Stimulated activated naive B cell treated with anti-CD40 and anti-IgM and Interleukin-4, amounts not matched to agents 10 μg/mL and 1 μg/mL and 100 μg/mL, for 72 hours (primary cell): ENCODE measurements at regions not wholly inside any gene's neighbourhood (a gene's known extent, or its start where the extent isn't known, plus 50 kb on each side); places are given as distances from the start of the nearest gene placed in this dataset.
"Not testable (repeated sequence)": the region's sequence is repeated elsewhere in the genome, so short reads cannot be mapped to it uniquely, and the experiment has no call there.

Experiments used
- ATAC-seq, 2 donors: fragments of 150-1000 bp; cut with Tn5 transposase; replicated peaks; 2 replicates each; pipeline ENCODE4 v1.10.0; 2021; ENCODE audit warnings: moderate library complexity in 1 of 2
- DNase-seq: peaks from one replicate; pipeline ENCODE4 v3.0.0; 2021
- H3K27ac Mint-ChIP-seq: one replicate; pipeline ENCODE4 v1.8.0; 2022; ENCODE audit warnings: mild to moderate bottlenecking, mixed read lengths
- H3K27me3 Mint-ChIP-seq, 2 donors: one replicate each; pipeline ENCODE4 v1.8.0; 2022; ENCODE audit warnings: mixed read lengths in 2 of 2
- H3K36me3 Mint-ChIP-seq, 2 donors: one replicate each; pipeline ENCODE4 v1.8.0; 2022; ENCODE audit warnings: mixed read lengths in 2 of 2, mild to moderate bottlenecking in 1 of 2
- H3K4me1 Mint-ChIP-seq, 2 donors: one replicate each; pipeline ENCODE4 v1.8.0; 2022; ENCODE audit warnings: mixed read lengths in 2 of 2, mild to moderate bottlenecking in 1 of 2
- H3K4me3 Mint-ChIP-seq, 2 donors: one replicate each; pipeline ENCODE4 v1.8.0; 2022; ENCODE audit warnings: mild to moderate bottlenecking in 2 of 2, mixed read lengths in 2 of 2, moderate library complexity in 1 of 2
- H3K9me3 Mint-ChIP-seq, 2 donors: one replicate each; pipeline ENCODE4 v1.8.0; 2022; ENCODE audit warnings: mixed read lengths in 2 of 2, mild to moderate bottlenecking in 1 of 2

DNA sequence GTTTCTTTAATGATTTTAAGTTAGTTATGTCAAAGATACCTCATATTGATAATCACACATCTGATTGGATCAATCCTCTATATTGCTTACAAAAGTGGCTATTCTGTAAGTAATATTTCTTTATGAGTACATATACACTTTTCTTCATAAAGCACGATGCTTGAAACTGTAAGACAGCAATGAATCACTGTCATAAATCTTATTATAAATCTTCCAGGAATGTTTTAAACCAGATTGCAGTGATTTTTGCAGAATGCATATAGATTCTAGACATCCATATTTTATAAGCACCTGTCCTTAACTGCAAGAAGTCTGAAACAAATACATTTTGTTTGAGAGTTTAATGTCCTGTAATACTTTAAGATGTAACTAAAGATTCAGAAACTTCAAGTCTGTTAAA, 367.0 kb upstream of the FANCL start:
- Mint-ChIP-seq H3K36me3 (no peaks in the 10 kb centered on the region), H3K9me3 (no peaks in the 10 kb centered on the region), H3K27ac (no peak overlapping the region), H3K27me3 (peaks cover 9 to 12% of the 10 kb centered on the region in 2 donors), H3K4me1 (peaks cover 0 to 5% of the 10 kb centered on the region in 2 donors), H3K4me3 (no peak overlapping the region)
- DNase-seq = no peak
- ATAC-seq = no peak

DNA sequence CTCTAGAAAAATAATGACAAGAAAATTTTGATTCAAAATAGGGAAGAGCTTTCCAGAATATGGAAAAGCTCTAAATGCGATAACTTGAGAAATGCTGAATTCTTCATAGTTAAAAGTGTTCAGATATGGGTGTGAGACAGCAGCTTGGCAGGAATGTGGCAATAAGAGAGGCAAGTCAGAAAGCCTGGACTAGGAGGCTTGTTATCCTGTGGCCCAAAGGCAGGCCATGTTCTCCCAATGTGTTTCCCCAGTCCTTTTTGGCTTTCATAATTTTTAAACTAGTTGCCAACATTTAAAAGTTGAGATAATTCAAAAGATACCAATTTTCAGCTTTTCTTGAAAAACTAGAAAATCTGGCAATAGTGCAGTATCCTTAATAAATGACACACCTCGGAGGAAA, 366.3 kb upstream of the FANCL start:
- peaks cover 9 to 12% of the 10 kb centered on the region in 2 donors for H3K27me3 Mint-ChIP-seq

DNA sequence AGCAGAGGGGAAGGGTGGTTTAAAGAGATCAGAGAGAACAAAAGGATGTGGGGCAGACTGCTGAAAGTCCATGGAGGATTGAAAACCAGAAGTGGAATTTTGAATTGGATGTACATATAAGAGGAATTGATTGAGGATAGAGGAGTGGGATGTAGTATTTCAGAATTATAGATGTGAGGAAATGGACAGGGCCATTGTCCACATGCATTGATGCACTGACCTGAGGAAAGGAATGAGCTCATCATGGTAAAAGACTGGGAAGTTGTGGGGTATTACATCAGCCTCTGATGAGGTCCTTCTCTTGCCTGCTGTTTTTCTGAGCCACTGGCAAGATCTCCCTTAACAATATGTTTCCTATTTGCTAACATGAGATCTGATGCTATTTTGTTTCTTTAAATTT, 365.7 kb upstream of the FANCL start:
- no peak for DNase-seq
- H3K4me1 Mint-ChIP-seq = peaks cover 0 to 5% of the 10 kb centered on the region in 2 donors

More for the DNA sequence above, 366.3 kb upstream of the FANCL start:
- H3K4me1 Mint-ChIP-seq = peaks cover 0 to 5% of the 10 kb centered on the region in 2 donors
- DNase-seq (no peak), ATAC-seq (no peak)
- no peaks in the 10 kb centered on the region for H3K36me3 Mint-ChIP-seq
- H3K27ac Mint-ChIP-seq = no peak overlapping the region
- no peak overlapping the region for H3K4me3 Mint-ChIP-seq
- no peaks in the 10 kb centered on the region for H3K9me3 Mint-ChIP-seq

DNA sequence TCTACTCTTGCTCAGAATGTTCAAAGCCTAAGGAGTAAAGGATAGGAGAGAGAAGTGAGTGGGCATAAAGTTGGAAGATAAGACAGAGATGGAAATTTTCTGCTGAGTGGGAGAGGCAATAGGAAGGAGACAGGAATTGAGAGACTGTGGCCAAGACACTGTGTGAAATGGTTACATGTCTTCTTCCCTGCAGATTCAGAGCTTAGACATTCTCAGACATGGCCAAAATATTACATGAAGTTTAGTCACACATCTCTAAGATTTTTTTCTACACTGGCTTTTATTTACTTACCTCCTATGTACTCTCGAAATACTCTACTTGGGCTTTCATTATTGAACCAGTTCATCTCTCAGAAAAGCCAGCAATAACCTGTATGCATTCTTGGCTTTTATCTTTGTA, 363.0 kb upstream of the FANCL start:
- Mint-ChIP-seq H3K36me3 (no peaks in the 10 kb centered on the region), H3K4me1 (peaks cover 0 to under 1% of the 10 kb centered on the region in 2 donors), H3K27ac (no peak overlapping the region), H3K4me3 (no peak overlapping the region), H3K9me3 (peaks cover 0 to under 1% of the 10 kb centered on the region in 2 donors), H3K27me3 (peaks cover 6 to 12% of the 10 kb centered on the region in 2 donors)
- DNase-seq (no peak), ATAC-seq (no peak)

More for the DNA sequence above, 365.7 kb upstream of the FANCL start:
- Mint-ChIP-seq H3K4me3 (no peak overlapping the region), H3K36me3 (no peaks in the 10 kb centered on the region), H3K27ac (no peak overlapping the region), H3K27me3 (peaks cover 9 to 12% of the 10 kb centered on the region in 2 donors), H3K9me3 (no peaks in the 10 kb centered on the region)
- ATAC-seq = no peak

DNA sequence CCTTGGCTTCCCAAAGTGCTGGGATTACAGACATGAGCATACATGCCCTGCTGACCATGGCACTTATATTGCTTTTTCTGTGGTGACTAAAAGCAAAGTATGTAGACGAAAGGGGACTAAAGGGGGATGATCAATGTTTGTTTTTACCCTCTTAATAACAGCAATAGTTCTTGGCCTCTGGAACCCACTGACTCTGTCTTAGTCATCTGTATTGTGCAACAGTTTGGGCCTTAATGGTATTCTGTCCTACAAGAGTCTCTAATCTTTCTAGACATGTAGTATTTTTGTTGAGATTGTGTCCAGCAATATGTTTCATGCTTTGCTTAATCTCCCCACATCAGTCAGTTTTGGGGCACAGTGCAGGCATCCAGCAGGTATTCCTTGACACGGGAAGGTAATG, 359.9 kb upstream of the FANCL start:
- no peaks in the 10 kb centered on the region for H3K36me3 Mint-ChIP-seq
- H3K9me3 Mint-ChIP-seq = peaks cover 0 to 2% of the 10 kb centered on the region in 2 donors
- H3K27me3 Mint-ChIP-seq = peaks cover 11 to 12% of the 10 kb centered on the region in 2 donors
- DNase-seq = no peak
- H3K4me3 Mint-ChIP-seq = no peak overlapping the region
- no peak overlapping the region for H3K27ac Mint-ChIP-seq
- no peak for ATAC-seq
- no peaks in the 10 kb centered on the region for H3K4me1 Mint-ChIP-seq

DNA sequence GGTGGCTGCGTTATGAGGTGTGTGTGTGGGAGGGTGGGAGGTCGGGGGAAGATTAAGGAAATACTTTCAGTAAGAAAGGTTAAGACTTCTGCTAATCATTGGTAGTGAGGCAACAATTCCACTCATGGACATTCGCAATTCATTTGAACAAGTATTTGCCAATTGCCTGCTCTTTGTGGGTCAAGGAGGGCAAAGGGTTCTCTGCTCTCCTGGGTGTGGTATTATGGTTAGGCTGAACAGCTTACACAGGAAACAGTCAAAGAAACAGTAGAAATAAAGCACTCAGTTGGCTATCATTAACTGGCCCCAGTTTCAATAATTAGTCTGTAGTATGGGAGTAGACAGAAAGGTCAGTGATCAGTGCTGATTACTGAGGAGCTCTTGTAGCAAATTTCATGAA, 357.0 kb upstream of the FANCL start:
- Mint-ChIP-seq H3K27me3 (peaks cover 0 to 6% of the 10 kb centered on the region in 2 donors), H3K9me3 (peaks cover 0 to 2% of the 10 kb centered on the region in 2 donors), H3K36me3 (no peaks in the 10 kb centered on the region), H3K4me3 (no peak overlapping the region), H3K27ac (no peak overlapping the region), H3K4me1 (no peaks in the 10 kb centered on the region)
- DNase-seq = no peak
- ATAC-seq = no peak

DNA sequence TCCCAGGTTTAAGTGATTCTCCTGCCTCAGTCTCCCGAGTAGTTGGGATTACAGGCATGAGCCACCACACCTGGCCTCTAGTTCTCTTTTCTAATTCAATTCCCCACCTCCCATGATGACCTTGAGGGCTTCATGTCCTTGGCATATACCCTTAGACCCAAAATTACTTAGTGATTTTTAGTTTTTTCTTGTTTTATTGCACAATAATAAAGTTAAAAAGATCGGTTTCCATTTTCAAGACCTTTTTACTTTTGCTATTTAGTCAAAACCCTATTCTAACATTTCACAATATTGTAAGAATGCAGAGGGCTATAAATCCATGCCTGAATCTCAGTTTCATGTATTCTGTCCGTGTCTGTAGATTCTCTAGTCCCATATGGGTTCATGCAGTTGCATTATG, 354.6 kb upstream of the FANCL start:
- Mint-ChIP-seq H3K4me1 (no peaks in the 10 kb centered on the region), H3K36me3 (no peaks in the 10 kb centered on the region), H3K4me3 (no peak overlapping the region), H3K27me3 (peaks cover 0 to 6% of the 10 kb centered on the region in 2 donors), H3K27ac (no peak overlapping the region), H3K9me3 (peaks cover 0 to 2% of the 10 kb centered on the region in 2 donors)
- DNase-seq (no peak), ATAC-seq (no peak)

DNA sequence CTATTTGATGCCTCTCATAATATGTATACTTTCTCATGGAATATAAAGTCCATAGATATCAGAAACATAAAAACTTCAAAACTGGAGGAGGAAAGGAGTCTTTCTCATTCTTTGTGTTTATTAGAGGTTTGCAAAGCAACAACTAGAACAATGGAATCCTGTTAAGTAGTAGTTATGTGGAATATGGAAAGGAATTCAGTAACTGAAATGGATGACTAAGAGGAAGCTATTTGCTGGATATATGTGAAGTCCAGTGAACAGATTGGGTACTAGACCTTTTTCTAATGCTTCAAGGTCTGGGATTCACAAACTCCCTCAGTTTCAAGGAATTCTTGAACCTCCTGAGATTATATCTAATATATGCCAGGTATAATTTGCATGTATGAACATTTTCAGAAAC, 353.6 kb upstream of the FANCL start:
- Mint-ChIP-seq H3K36me3 (no peaks in the 10 kb centered on the region), H3K9me3 (peaks cover 0 to 2% of the 10 kb centered on the region in 2 donors), H3K4me1 (no peaks in the 10 kb centered on the region), H3K27ac (no peak overlapping the region), H3K27me3 (peaks cover 0 to 6% of the 10 kb centered on the region in 2 donors), H3K4me3 (no peak overlapping the region)
- ATAC-seq = no peak
- no peak for DNase-seq

DNA sequence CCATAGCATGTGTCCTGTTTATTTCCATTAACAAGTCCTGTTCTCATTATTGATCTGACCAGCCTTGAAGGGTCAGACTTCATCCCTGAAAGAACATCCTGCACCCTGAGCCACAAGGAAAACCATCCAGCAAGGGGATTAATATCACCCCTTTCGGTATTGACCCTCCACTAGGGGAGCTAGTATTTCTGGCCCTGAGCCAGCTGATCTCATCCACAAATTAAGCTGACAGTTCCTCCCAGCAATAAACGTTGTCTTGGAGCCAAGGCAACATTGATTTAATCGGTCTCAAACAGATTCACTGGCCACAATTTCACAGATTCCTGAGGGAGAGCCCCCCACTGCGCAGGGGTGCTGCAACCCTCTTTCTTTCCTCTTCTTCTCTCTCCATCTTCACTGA, 353.1 kb upstream of the FANCL start:
- H3K4me1 Mint-ChIP-seq = no peaks in the 10 kb centered on the region
- H3K9me3 Mint-ChIP-seq = peaks cover 0 to 2% of the 10 kb centered on the region in 2 donors
- peaks cover 0 to 5% of the 10 kb centered on the region in 2 donors for H3K27me3 Mint-ChIP-seq
- no peak overlapping the region for H3K27ac Mint-ChIP-seq
- no peak overlapping the region for H3K4me3 Mint-ChIP-seq
- no peak for ATAC-seq
- no peak for DNase-seq
- no peaks in the 10 kb centered on the region for H3K36me3 Mint-ChIP-seq

DNA sequence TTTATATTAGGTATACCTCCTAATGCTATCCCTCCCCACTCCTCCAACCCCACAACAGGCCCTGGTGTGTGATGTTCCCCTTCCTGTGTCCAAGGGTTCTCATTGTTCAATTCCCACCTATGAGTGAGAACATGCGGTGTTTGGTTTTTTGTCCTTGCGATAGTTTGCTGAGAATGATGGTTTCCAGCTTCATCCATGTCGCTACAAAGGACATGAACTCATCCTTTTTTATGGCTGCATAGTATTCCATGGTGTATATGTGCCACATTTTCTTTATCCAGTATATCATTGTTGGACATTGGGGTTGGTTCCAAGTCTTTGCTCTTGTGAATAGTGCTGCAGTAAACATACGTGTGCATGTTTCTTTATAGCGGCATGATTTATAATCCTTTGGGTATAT, 345.1 kb upstream of the FANCL start:
- not testable (repeated sequence) for DNase-seq, ATAC-seq, H3K4me3 Mint-ChIP-seq, H3K27me3 Mint-ChIP-seq, H3K9me3 Mint-ChIP-seq, H3K36me3 Mint-ChIP-seq, H3K27ac Mint-ChIP-seq, H3K4me1 Mint-ChIP-seq

DNA sequence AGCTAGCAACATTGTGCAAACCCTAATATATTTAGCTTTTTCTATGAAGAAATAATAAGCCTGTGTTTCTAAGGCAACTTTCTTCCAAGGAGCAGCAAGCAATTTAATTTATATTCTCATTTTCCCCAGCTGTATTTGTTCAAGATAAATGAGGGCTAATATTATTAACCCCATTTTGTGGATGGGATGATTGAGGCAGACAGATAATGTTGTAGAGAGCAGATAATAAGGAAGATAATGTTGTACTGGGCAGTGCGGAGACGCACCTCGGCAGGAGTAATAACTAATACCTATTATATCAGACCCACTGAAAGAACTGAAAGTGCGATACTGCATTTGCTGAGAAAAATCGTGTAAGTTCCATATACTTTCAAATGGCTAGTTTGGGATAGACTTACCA, 344.1 kb upstream of the FANCL start:
- Mint-ChIP-seq H3K4me3 (no peak overlapping the region), H3K27me3 (peaks cover 0 to 5% of the 10 kb centered on the region in 2 donors), H3K27ac (no peak overlapping the region), H3K9me3 (no peaks in the 10 kb centered on the region), H3K36me3 (no peaks in the 10 kb centered on the region), H3K4me1 (no peaks in the 10 kb centered on the region)
- ATAC-seq (no peak), DNase-seq (no peak)

DNA sequence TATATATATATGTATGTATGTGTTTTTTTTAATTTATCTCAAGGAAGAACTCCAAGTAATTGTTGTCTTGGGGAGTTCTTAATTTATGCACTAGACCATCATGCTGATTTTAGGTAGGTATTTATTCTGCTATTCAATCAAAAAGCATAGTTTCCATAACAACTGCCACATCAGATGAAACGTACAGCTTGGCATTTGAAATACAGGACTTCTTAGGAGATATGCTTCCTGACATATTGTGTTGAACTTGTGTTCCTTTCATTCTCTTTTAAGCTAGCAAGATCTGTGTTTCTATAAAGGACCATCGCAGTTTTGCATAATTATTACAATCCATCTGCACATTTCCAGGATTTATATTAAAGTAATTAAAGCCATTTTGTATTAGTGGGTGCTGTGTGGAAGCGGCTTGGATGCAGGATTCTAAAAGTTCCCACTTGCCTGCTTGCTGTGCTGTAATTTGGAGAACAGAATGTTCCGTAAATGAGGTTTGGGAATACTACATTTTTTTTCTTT, 343.5 kb upstream of the FANCL start:
- no peak for ATAC-seq
- no peaks in the 10 kb centered on the region for H3K4me1 Mint-ChIP-seq
- no peak for DNase-seq
- H3K36me3 Mint-ChIP-seq = no peaks in the 10 kb centered on the region
- H3K4me3 Mint-ChIP-seq = no peak overlapping the region
- H3K27me3 Mint-ChIP-seq = peaks cover 0 to 5% of the 10 kb centered on the region in 2 donors
- H3K27ac Mint-ChIP-seq = no peak overlapping the region
- no peaks in the 10 kb centered on the region for H3K9me3 Mint-ChIP-seq

DNA sequence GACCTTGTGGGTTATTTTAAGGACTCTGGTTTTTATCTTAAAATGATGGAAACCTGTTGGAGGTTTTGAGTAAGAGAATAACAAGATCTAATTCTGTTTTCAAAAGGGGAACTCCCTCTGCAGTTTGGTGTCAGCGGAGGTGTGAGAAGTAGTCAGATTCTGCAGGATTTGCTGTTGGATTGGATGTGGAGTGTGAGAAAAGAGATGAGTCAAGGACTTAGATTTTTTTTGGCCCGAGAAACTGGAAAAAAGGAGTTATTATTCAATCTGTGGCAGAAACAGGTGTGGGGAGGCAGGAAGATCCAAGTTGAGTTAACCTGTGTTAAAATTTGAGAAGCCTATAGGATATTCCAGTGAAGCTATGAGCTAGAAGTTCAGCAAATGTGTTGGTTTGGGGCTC, 337.2 kb upstream of the FANCL start:
- Mint-ChIP-seq H3K27me3 (peaks cover 0 to 7% of the 10 kb centered on the region in 2 donors), H3K4me3 (no peak overlapping the region), H3K27ac (no peak overlapping the region), H3K4me1 (no peaks in the 10 kb centered on the region), H3K36me3 (no peaks in the 10 kb centered on the region), H3K9me3 (peaks cover 0 to 6% of the 10 kb centered on the region in 2 donors)
- DNase-seq (no peak), ATAC-seq (no peak)

DNA sequence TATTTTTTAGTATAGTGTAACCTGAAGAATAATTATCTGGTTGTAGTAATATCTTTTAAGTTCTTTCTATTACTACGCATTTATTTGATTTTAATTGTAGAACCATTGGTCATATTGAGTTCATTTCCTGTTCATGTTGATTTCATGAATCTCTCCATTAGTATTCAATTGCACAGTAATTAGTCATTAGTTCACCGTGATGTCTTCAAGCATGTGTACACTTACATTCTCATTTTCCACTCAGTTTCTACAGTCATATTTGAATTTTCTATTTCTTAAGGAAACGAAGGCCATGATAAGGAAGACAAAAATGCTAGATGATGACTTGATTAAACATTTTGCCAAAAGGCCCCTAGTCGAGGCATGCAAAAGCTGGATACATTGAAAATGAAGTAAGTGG, 333.7 kb upstream of the FANCL start:
- peaks cover 0 to 6% of the 10 kb centered on the region in 2 donors for H3K9me3 Mint-ChIP-seq
- peaks cover 0 to 7% of the 10 kb centered on the region in 2 donors for H3K27me3 Mint-ChIP-seq
- ATAC-seq (no peak), DNase-seq (no peak)
- no peak overlapping the region for H3K4me3 Mint-ChIP-seq
- peaks cover 3 to 8% of the 10 kb centered on the region in 2 donors for H3K4me1 Mint-ChIP-seq
- no peak overlapping the region for H3K27ac Mint-ChIP-seq
- no peaks in the 10 kb centered on the region for H3K36me3 Mint-ChIP-seq

DNA sequence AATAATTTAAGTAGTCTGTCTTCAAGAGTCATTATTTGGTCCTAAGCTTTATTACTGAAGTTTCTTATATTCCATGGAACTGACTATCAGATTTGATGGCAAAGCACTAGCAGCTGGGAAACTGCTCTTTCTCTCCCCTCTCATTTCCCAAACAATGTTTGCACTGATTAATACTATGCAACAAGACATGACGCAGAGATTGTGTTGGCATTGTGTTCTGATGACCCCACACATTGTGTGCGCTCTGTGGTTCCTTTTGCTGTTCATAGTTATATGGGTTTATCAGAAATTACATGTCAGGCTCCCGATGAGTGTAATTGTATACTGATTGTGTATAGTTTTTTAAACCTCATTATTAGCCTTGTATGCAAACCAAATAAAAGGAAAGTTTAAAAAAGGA, 331.6 kb upstream of the FANCL start:
- Mint-ChIP-seq H3K4me1 (peaks cover 3 to 8% of the 10 kb centered on the region in 2 donors), H3K36me3 (no peaks in the 10 kb centered on the region), H3K27me3 (no peaks in the 10 kb centered on the region), H3K9me3 (no peaks in the 10 kb centered on the region), H3K27ac (no peak overlapping the region), H3K4me3 (no peak overlapping the region)
- DNase-seq (no peak), ATAC-seq (no peak)
